Nephron (organoid): ENCODE measurements at regions not wholly inside any gene's neighbourhood (a gene's known extent, or its start where the extent isn't known, plus 50 kb on each side); places are given as distances from the start of the nearest gene placed in this dataset.

Source experiments
- H3K27ac Mint-ChIP-seq, 3 experiments: 2 replicates each; pipeline ENCODE4 v1.8.0; 2020; ENCODE audit warnings: mixed read lengths in 3 of 3, mild to moderate bottlenecking in 2 of 3, moderate library complexity in 1 of 3
- H3K27me3 Mint-ChIP-seq: 2 replicates; pipeline ENCODE4 v1.8.0; 2021; ENCODE audit warnings: low read depth, mild to moderate bottlenecking, moderate library complexity, mixed read lengths
- H3K36me3 Mint-ChIP-seq: 2 replicates; pipeline ENCODE4 v1.8.0; 2020; ENCODE audit warnings: low read depth, mixed read lengths
- H3K4me1 Mint-ChIP-seq: 2 replicates; pipeline ENCODE4 v1.8.0; 2020; ENCODE audit warnings: mixed read lengths
- H3K4me3 Mint-ChIP-seq, 3 experiments: 2 replicates each; pipeline ENCODE4 v1.8.0; 2020; ENCODE audit warnings: mild to moderate bottlenecking in 3 of 3, mixed read lengths in 3 of 3, moderate library complexity in 2 of 3
- H3K9me3 Mint-ChIP-seq: 2 replicates; pipeline ENCODE4 v1.8.0; 2020; ENCODE audit warnings: mixed read lengths
- TF ChIP-seq, protein P1 (sequence below), 3 experiments: fragments of 200-600 bp; sonication (generic); IDR thresholded peaks; one replicate each; pipeline ENCODE4 v1.5.0; 2021; ENCODE audit warnings: antibody characterized with exemption in 3 of 3; ENCODE audit not compliant: unreplicated experiment in 3 of 3

DNA sequence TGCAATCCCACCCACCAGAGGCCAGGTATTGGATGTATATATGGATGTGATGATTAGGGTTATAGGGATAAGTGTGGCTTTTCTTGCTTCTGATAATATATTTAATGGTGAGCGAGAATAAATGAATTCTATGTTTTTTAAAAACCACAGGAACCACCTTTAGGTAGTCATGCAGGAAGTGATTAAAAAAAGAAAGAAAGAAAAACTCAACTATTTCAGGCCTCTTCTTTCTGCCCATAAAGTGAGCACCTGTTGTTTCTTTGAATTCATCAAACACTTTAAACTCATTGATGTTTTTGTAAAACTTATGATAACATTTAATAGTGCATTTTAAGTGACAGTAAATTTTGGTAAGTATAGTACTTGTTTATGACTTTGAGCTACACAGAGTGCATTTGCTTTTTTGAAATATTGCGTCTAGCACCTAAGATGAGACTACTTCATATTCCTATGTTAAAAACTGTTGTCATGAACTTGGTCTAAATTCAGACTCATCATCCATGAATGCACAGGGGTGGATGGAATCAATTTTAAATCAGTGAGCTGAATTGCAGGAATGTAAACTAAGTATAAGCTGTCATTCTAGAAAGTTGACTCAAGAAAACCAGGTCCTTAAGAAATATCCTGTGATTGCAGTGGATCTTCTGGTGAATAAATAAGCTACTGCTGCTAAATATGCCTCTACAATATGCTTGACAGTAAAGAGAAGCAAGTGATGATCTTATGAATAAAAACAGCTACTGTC, 764.4 kb upstream of the NECTIN3 start:
- no peaks in the 10 kb centered on the region for H3K4me1 Mint-ChIP-seq
- H3K36me3 Mint-ChIP-seq = no peaks in the 10 kb centered on the region
- TF ChIP-seq, protein P1, sequence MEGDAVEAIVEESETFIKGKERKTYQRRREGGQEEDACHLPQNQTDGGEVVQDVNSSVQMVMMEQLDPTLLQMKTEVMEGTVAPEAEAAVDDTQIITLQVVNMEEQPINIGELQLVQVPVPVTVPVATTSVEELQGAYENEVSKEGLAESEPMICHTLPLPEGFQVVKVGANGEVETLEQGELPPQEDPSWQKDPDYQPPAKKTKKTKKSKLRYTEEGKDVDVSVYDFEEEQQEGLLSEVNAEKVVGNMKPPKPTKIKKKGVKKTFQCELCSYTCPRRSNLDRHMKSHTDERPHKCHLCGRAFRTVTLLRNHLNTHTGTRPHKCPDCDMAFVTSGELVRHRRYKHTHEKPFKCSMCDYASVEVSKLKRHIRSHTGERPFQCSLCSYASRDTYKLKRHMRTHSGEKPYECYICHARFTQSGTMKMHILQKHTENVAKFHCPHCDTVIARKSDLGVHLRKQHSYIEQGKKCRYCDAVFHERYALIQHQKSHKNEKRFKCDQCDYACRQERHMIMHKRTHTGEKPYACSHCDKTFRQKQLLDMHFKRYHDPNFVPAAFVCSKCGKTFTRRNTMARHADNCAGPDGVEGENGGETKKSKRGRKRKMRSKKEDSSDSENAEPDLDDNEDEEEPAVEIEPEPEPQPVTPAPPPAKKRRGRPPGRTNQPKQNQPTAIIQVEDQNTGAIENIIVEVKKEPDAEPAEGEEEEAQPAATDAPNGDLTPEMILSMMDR (IDR thresholded peaks at IDR 0.05; ENCODE audit: unreplicated experiment in 3 of 3) = no peak
- no peaks in the 10 kb centered on the region for H3K9me3 Mint-ChIP-seq
- no peak overlapping the region for H3K27ac Mint-ChIP-seq
- no peak overlapping the region for H3K4me3 Mint-ChIP-seq
- H3K27me3 Mint-ChIP-seq = no peaks in the 10 kb centered on the region

GRCh38 chr3:110311541-110311940, 760.1 kb upstream of the NECTIN3 start:
- Mint-ChIP-seq H3K27ac (no peak overlapping the region), H3K27me3 (peaks cover 3% of the 10 kb centered on the region), H3K36me3 (no peaks in the 10 kb centered on the region), H3K4me3 (no peak overlapping the region), H3K9me3 (no peaks in the 10 kb centered on the region), H3K4me1 (no peaks in the 10 kb centered on the region)
- TF ChIP-seq, protein P1 (IDR thresholded peaks at IDR 0.05; ENCODE audit: unreplicated experiment in 3 of 3) = no peak

DNA sequence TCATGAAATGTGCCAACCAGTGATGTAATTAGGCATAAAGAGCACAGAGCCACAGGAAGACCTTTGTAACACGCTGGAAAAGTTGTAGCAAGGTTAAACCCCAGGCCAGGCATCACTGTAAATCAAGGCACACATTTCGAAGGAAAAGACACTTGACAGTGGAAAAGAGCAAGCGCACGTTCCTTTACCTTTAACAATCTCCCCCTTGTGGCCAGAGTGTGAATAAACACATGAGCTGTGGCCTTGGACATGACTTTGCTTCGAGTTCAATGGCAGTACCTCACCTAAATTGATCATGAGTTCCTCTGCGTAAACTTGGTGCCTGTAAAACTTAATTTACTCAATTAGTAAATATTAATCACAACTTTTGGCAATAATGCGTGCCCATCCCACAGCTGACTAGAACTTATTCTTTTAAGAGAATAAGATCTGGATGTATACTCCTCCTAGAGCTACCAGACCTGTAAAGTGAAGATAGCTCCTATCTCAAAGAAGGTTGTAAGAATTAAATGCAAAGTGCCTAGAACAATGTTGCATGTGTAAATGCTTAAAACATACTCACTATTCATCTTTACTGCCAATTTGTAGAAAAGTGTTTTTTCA, 757.0 kb upstream of the NECTIN3 start:
- TF ChIP-seq, protein P1 (IDR thresholded peaks at IDR 0.05; ENCODE audit: unreplicated experiment in 3 of 3) = peak; percentile 64 to 74 (median 73)
- H3K27ac Mint-ChIP-seq = no peak overlapping the region
- peaks cover 3% of the 10 kb centered on the region for H3K27me3 Mint-ChIP-seq
- H3K4me1 Mint-ChIP-seq = no peaks in the 10 kb centered on the region
- H3K4me3 Mint-ChIP-seq = no peak overlapping the region
- H3K9me3 Mint-ChIP-seq = no peaks in the 10 kb centered on the region
- H3K36me3 Mint-ChIP-seq = no peaks in the 10 kb centered on the region

DNA sequence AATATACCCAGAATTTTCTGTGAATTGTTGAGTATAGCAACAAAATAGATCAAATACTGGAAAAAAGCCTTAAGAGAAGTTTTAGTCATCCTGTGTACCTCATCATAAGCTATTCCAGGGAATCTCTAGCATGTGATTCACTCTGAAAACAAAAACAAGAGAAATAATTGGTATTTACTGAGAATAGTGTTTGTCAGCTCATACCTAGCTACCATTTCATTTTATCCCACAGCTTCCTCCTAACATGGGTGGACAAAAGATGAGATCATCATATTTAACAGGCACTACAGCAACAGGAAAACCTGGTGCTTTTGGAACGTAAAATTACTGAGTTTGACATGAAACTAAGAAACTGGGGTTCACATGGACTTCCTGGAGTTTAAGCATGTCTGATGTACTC, 753.5 kb upstream of the NECTIN3 start:
- H3K27me3 Mint-ChIP-seq = no peaks in the 10 kb centered on the region
- TF ChIP-seq, protein P1 (IDR thresholded peaks at IDR 0.05; ENCODE audit: unreplicated experiment in 3 of 3) = no peak
- H3K4me1 Mint-ChIP-seq = no peaks in the 10 kb centered on the region
- no peak overlapping the region for H3K27ac Mint-ChIP-seq
- H3K36me3 Mint-ChIP-seq = no peaks in the 10 kb centered on the region
- H3K9me3 Mint-ChIP-seq = no peaks in the 10 kb centered on the region
- no peak overlapping the region for H3K4me3 Mint-ChIP-seq

DNA sequence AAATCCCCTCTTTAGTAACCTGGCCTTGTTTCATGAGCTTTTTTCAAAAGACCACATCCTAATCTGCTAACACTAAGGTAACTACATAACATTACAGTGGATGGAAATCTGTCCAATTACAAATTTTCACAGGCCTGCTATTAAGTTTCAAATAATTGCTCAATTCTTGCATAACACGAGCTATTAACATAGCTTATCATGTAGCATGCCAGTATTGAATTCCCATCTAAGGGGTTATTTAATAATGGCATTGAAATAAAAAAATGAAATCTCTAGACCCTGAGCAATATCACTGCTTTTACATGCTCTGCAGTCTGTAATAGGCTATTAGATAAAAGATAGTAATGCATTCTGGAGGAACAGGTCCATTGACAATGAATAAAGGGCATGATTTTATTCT, 748.3 kb upstream of the NECTIN3 start:
- TF ChIP-seq, protein P1 (IDR thresholded peaks at IDR 0.05; ENCODE audit: unreplicated experiment in 3 of 3) = no peak
- Mint-ChIP-seq H3K36me3 (no peaks in the 10 kb centered on the region), H3K4me3 (no peak overlapping the region), H3K27ac (no peak overlapping the region), H3K27me3 (no peaks in the 10 kb centered on the region), H3K9me3 (no peaks in the 10 kb centered on the region), H3K4me1 (no peaks in the 10 kb centered on the region)
